Myocyte (in vitro differentiated cells): ENCODE measurements at regions not wholly inside any gene's neighbourhood (a gene's known extent, or its start where the extent isn't known, plus 50 kb on each side); places are given as distances from the start of the nearest gene placed in this dataset.
A peak's percentile ranks its signal among the peaks of the same experiment; 100 is the strongest.

Experiments
- DNase-seq: peaks from one replicate; pipeline ENCODE4 v3.0.0-alpha.2; 2012; ENCODE audit warnings: low read depth

- peak; percentile 99 for DNase-seq
Measured at GRCh38 chr2:105455488-105456003, 56.7 kb upstream of the FHL2 start.

DNA sequence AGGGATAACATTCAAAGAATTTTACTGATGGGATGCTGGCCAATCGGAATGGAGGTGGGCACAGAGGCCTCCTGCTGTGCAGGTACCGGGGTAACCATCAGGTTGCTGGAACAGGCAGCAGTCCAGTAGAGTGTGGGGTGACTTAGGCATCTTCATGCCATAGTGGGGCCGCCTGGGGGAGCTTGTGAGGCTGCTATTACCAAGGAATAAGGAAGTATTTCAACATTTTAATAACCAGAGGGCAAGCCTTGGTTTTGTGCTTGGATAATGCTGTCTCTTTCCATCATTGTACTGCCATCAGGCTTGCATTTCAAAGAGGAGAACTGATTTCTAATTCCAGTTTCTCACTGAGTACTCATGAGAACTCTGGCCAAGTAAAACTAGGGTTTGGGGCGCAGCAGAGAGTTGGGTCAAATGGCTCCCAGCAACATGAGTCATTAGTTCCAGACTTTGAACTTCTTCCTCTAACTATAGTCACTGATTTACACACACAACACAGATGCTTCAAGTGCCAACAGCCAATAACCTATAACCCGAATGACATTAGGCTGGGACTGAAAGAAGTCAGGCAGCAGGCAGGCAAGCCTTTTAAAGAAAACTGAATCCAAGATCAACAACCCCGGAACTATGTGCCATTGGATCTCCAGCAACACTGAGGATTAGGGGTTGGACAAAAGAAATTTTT, 56.1 kb upstream of the FHL2 start:
- DNase-seq = peak; percentile 70

DNA sequence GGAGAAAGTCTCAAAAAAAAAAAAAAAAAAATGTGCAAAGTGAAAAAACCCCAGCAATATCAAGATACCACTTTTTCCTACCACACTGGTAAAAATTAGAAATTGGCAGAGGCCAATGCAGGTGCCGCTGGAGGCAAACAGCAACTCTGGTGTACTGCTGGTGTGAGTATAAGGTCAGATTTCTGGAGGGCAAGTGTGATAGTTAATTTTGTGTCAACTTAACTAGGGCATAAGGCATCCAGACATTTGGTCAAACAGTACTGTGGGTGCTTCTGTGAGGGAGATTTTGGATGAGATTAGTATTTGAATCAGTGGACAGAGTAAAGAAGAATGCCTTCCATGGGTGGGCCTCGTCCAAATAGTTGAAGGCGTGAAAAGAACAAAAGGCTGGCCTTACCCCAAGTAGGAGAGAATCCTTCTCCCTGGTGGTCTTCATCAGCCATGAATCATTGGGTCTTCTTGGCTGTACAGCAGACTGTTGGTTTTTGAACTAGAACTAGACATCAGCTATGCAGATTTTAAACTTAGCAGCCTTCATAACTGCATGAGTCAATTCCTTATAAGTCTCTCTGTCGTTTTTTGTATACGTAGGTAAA, 52.8 kb upstream of the FHL2 start:
- no peak for DNase-seq

GRCh38 chr2:105450471-105450870, 51.6 kb upstream of the FHL2 start:
- DNase-seq = peak; percentile 41

GRCh38 chr2:105449076-105449475, 50.2 kb upstream of the FHL2 start:
- no peak for DNase-seq
